Stimulated activated CD4-positive, alpha-beta T cell treated with anti-CD3 and anti-CD28 coated beads, Interleukin-12 subunit alpha, Interleukin-12 subunit beta, amount 100 ng/mL, for 48 hours (primary cell): ENCODE measurements at regions not wholly inside any gene's neighbourhood (a gene's known extent, or its start where the extent isn't known, plus 50 kb on each side); places are given as distances from the start of the nearest gene placed in this dataset.

ENCODE experiments used
- DNase-seq, 3 donors: peaks; one replicate each; pipeline ENCODE4 v3.0.0-alpha.2; 2020; ENCODE audit warnings: low read depth in 2 of 3, low spot score in 1 of 3

GRCh38 chr14:49999146-49999761, 106.4 kb downstream of the ARF6 start:
- DNase-seq: peak; percentile 65 to 78 (median 72)

DNA sequence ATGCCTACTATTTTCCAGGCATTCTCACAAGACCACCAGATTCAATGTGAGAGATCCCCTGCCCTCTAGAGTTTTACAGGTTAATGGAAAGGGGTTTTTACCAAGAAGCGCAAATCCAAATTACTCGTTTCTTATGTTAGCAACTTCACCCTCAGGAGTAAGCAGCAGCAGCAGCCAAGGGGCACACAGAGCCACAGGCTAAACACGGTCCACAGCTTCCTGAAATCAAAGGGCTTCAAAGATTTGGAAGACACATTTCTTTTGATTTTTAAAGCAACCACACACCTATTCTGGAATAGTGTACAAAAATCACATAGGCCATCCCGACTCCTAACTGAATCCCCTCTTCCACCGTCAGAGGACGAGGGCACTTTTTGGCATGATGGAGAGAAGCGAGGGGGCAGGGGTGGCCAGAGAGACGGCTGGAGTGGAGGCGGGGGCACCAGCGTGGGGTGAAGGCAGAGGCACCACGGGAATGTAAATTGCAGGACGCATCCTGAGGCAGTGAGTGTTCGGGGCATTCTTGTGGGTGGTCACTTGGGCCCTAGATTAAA, 107.0 kb downstream of the ARF6 start:
- DNase-seq: no peak

GRCh38 chr14:50000380-50001150, 107.7 kb downstream of the ARF6 start:
- DNase-seq: peak; percentile 68 to 79 (median 73)

DNA sequence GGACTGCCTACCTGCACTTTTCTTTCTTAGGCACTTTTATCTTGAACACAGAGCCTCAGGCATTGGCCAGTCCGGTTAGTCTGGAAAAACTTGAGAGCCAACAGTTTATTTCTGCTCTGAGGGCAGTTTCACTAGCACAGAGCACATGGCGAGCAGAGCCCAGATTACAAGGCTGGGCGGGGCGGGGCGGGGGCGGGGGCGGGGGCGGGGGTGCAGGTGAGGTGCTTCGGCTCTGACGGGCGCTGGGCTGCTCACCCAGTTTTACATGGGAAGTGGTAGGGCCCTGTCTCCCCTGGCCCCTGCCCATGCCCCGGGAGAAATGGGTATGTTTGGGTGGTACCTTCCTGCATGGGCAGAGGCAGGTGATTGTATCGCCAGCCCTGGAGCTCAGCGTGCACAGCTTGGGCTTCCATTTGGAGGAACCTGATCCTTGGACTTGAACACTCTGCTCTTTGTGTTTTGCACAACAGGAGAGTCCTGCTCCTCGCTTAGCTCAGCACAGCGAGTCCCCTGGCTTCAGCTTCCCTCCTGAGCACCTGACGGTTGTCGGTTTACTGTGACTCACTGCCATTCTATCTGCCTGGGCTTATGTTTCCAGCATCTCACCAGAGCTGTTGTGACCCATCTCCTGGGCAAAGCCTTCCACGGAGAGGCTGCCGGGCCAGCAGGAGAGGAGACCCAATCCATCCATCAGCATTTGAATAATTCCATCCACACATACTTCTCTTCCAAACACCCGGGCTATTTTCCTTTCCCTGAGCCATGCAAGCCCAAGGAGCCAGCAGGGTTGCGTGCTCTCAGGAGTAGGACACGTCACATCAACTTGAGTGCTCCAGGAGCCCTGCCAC, 108.5 kb downstream of the ARF6 start:
- peak; percentile 55 to 72 (median 59) for DNase-seq

- DNase-seq: peak; percentile 66 to 73 (median 70)
Measured at GRCh38 chr14:50001999-50002925, 109.4 kb downstream of the ARF6 start.

DNA sequence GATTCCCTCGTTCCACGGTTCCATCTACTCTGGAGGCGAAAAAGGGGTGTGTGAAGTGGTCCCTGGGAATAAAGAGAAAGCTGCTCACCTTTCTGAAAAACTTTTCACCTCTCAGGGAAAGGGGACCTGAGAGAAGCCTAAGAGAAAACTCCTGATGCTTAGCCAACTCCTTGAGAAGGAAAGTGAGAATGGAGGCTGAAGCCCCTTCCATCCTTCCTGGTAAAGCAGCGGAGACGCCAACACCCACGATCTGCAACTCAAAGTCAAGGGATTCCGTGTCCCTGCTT, 110.0 kb downstream of the ARF6 start:
- DNase-seq: no peak

DNA sequence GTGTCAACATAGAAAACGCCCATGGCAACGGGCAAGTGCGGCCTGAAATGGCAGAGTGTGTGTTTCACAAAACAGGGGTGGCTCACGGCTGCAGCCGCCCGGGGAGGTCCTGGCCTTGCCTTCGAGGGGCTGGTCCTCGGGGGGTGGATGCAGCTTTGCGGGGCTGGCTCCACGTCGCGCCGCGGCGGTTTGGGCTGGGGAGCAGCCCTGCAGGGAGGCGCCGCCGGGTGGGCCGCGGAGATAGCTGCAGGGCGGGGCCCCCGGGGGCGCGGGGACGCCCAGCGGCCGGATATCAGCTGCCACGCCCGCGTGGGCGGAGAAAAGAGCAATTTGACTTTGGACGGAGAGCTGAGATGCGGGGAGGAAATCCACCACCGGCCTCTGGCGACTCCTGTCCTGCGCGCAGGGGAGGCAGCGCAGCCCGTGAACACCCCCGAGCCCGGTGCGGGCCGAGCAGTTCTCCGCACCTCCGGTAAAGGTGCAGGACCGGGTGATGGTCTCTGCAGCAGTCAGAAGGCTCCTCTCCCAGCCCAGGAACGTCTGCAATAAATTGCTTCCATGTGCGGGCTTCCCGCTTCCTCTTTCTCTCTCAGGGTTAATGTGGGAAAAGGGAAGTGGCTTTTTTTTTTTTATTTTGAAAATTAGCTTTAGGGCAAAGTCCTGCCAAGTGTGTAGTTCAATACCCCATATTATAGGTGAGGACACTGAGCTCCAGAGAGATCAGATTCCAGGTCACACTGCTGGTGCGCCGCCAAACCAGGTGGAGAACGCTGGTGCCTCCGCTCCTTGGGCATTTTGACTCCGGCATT, 110.5 kb downstream of the ARF6 start:
- peak; percentile 66 to 78 (median 70) for DNase-seq

DNA sequence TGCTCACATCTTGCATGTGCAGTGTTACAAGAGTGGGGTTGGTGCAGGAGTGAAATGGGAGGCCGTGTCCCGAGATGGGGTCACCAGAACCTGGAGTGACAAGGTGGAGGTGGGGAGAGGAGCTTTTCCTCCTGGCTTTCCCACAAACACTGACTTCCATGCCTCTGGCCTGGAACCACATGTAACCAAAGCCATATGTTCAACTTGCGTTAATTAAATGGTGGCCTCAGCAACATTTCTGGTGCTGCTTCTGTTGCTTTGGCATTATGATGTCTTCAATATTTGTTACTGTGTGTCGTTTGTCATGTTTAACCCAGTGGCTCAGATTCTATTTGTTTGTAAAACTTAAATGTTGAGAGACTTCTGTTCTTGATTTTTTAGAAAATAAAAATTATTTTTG, 110.2 kb downstream of the VCPKMT start:
- DNase-seq: no peak

GRCh38 chr14:50007123-50007903, 109.1 kb downstream of the VCPKMT start:
- no peak for DNase-seq

DNA sequence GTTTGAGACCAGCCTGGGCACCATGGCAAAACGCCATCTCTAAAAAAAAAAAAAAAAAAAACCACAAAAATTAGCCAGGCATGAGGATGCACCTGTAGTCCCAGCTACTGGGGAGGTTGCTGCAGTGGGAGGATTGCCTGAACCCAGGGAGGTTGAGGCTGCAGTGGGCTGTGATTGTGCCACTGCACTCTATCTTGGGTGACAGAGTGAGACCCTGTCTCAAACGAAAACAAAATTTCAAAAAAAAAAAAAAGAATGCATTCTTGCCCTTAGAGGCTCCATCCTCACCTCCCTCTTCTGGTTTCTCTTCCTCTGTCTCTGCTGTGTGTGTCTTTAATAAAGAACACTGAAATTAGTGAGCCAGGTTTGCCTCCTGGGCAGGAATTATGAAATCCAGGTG, 107.8 kb downstream of the VCPKMT start:
- no peak for DNase-seq

DNA sequence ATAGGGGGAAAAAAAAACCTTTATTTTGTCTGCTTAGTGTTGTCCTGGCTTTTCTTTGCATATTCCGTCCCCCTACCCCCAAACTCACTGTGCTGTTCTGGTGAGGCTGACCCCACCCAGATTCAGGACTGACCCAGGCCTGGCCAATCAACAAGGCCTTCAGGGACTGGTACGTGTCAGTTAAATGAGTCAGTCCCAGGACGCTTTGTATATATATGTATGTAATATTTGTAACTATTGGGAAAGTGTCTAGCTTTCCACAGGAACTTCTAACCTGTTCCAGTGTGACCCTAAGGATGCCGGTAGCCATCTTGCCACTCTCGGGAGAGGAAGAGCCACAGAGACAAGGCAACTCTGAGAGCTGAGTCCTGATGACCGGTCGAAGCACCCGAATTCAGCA, 107.4 kb downstream of the VCPKMT start:
- no peak for DNase-seq

- DNase-seq: no peak
Measured at GRCh38 chr14:50010752-50011151, 105.6 kb downstream of the VCPKMT start.

DNA sequence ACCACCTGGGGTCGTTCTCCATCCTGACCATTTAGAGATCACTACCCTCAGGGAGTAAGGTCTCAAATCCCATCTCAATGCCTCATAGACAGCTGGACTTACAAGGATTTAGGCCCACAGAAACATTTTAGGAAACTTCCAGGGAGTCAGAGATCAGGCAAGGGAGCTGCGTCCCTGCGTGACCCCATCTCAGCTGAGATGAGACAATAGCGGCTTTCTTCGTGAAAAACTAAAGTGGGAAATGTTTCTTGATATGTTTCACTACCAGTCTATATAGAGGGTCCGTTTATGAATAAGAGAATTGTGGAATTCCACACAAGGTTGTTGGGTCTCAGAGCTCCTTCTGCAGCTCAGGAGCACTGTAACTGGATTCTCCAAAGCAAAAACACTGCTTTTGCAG, 105.1 kb downstream of the VCPKMT start:
- DNase-seq: no peak

- no peak for DNase-seq
Measured at GRCh38 chr14:50012644-50013043, 103.7 kb downstream of the VCPKMT start.

- DNase-seq: no peak
Measured at GRCh38 chr14:50013198-50013918, 103.0 kb downstream of the VCPKMT start.

- DNase-seq: no peak
Measured at GRCh38 chr14:50013934-50014333, 102.4 kb downstream of the VCPKMT start.

- DNase-seq: no peak
Measured at GRCh38 chr14:50014809-50015430, 101.5 kb downstream of the VCPKMT start.

- no peak for DNase-seq
Measured at GRCh38 chr14:50015716-50016115, 100.7 kb downstream of the VCPKMT start.
